Activated CD4-positive, alpha-beta memory T cell treated with anti-CD3 and anti-CD28 coated beads for 36 hours (primary cell): ENCODE measurements at regions not wholly inside any gene's neighbourhood (a gene's known extent, or its start where the extent isn't known, plus 50 kb on each side); places are given as distances from the start of the nearest gene placed in this dataset.

Source experiments
- CTCF ChIA-PET: fragments of 350-600 bp; sonication (Branson Sonifier 250); formaldehyde crosslinking; loops from one replicate; lab custom pipeline; 2021; ENCODE audit warnings: antibody characterized with exemption, inconsistent platforms; lab: Charles Lee
- POLR2A ChIA-PET: fragments of 350-600 bp; sonication (Branson Sonifier 250); formaldehyde crosslinking; loops from one replicate; lab custom pipeline; 2021; ENCODE audit warnings: antibody characterized with exemption; lab: Charles Lee
- DNase-seq: peaks from one replicate; pipeline ENCODE4 v3.0.0-alpha.2; 2020
- H3K27ac Mint-ChIP-seq: one replicate; pipeline ENCODE4 v1.8.0; 2021; ENCODE audit warnings: mixed read lengths
- H3K27me3 Mint-ChIP-seq: one replicate; pipeline ENCODE4 v1.8.0; 2021; ENCODE audit warnings: mixed read lengths
- H3K36me3 Mint-ChIP-seq: one replicate; pipeline ENCODE4 v1.8.0; 2021; ENCODE audit warnings: mixed read lengths
- H3K4me1 Mint-ChIP-seq: one replicate; pipeline ENCODE4 v1.8.0; 2021; ENCODE audit warnings: low read depth, mixed read lengths
- H3K4me3 Mint-ChIP-seq: one replicate; pipeline ENCODE4 v1.8.0; 2021; ENCODE audit warnings: mild to moderate bottlenecking, mixed read lengths
- H3K9me3 Mint-ChIP-seq: one replicate; pipeline ENCODE4 v1.8.0; 2021; ENCODE audit warnings: mixed read lengths
- intact Hi-C: fragments of 100-400 bp; cut with micrococcal nuclease; formaldehyde crosslinking; loops from one replicate; pipeline ENCODE4 v1.15.1; 2023

GRCh38 chr9:85155352-85155751 lies 485.8 kb downstream of the NTRK2 start:
- Mint-ChIP-seq H3K4me1 (no peaks in the 10 kb centered on the region), H3K9me3 (no peaks in the 10 kb centered on the region), H3K27me3 (no peaks in the 10 kb centered on the region), H3K4me3 (no peak overlapping the region), H3K36me3 (no peaks in the 10 kb centered on the region), H3K27ac (no peak overlapping the region)
- no peak for DNase-seq
- CTCF ChIA-PET, result no interaction called here
- POLR2A ChIA-PET, result no interaction called here
- intact Hi-C loops, result no loop called here

- Mint-ChIP-seq H3K27me3 (no peaks in the 10 kb centered on the region), H3K27ac (no peak overlapping the region), H3K4me1 (no peaks in the 10 kb centered on the region), H3K9me3 (no peaks in the 10 kb centered on the region), H3K36me3 (no peaks in the 10 kb centered on the region), H3K4me3 (no peak overlapping the region)
- POLR2A ChIA-PET, result no interaction called here
- CTCF ChIA-PET, result no interaction called here
- DNase-seq, result no peak
- intact Hi-C loops, result no loop called here
Measured at GRCh38 chr9:85151741-85152140, 482.2 kb downstream of the NTRK2 start.

GRCh38 chr9:85151162-85151561 lies 481.6 kb downstream of the NTRK2 start:
- no peak overlapping the region for H3K27ac Mint-ChIP-seq
- no peaks in the 10 kb centered on the region for H3K36me3 Mint-ChIP-seq
- intact Hi-C loops, result no loop called here
- H3K4me1 Mint-ChIP-seq, result no peaks in the 10 kb centered on the region
- no peaks in the 10 kb centered on the region for H3K27me3 Mint-ChIP-seq
- ChIA-PET POLR2A (no interaction called here), CTCF (no interaction called here)
- no peak overlapping the region for H3K4me3 Mint-ChIP-seq
- no peaks in the 10 kb centered on the region for H3K9me3 Mint-ChIP-seq
- no peak for DNase-seq

- ChIA-PET POLR2A (no interaction called here), CTCF (no interaction called here)
- no peaks in the 10 kb centered on the region for H3K9me3 Mint-ChIP-seq
- H3K27ac Mint-ChIP-seq, result no peak overlapping the region
- DNase-seq, result no peak
- H3K36me3 Mint-ChIP-seq, result no peaks in the 10 kb centered on the region
- no peak overlapping the region for H3K4me3 Mint-ChIP-seq
- intact Hi-C loops, result loop anchor here (10.0 kb wide), 1 partner anchor 742 kb away; no protein-coding TSS in a partner anchor
- no peaks in the 10 kb centered on the region for H3K27me3 Mint-ChIP-seq
- no peaks in the 10 kb centered on the region for H3K4me1 Mint-ChIP-seq
Measured at GRCh38 chr9:85147046-85147640, 477.6 kb downstream of the NTRK2 start.

- CTCF ChIA-PET, result interaction anchor here (1.1 to 1.8 kb wide), 3 partner anchors 282 to 746 kb away, joined by 3 to 5 read pairs (median 4); no protein-coding TSS in a partner anchor
Measured at GRCh38 chr9:85142968-85143367, 473.4 kb downstream of the NTRK2 start.

GRCh38 chr9:85142496-85142911 lies 473.0 kb downstream of the NTRK2 start:
- ChIA-PET CTCF (interaction anchor here (1.1 to 1.8 kb wide), 3 partner anchors 283 to 745 kb away, joined by 3 to 5 read pairs (median 4); no protein-coding TSS in a partner anchor), POLR2A (no interaction called here)
- H3K9me3 Mint-ChIP-seq, result no peaks in the 10 kb centered on the region
- H3K27ac Mint-ChIP-seq, result no peak overlapping the region
- H3K27me3 Mint-ChIP-seq, result no peaks in the 10 kb centered on the region
- DNase-seq, result no peak
- H3K4me1 Mint-ChIP-seq, result no peaks in the 10 kb centered on the region
- no peak overlapping the region for H3K4me3 Mint-ChIP-seq
- intact Hi-C loops, result loop anchor here (10.0 kb wide), 1 partner anchor 738 kb away; no protein-coding TSS in a partner anchor
- H3K36me3 Mint-ChIP-seq, result no peaks in the 10 kb centered on the region

More at GRCh38 chr9:85142968-85143367, 473.4 kb downstream of the NTRK2 start:
- H3K27me3 Mint-ChIP-seq, result no peaks in the 10 kb centered on the region
- intact Hi-C loops, result loop anchor here (10.0 kb wide), 1 partner anchor 738 kb away; no protein-coding TSS in a partner anchor
- no peaks in the 10 kb centered on the region for H3K36me3 Mint-ChIP-seq
- no peaks in the 10 kb centered on the region for H3K9me3 Mint-ChIP-seq
- H3K4me1 Mint-ChIP-seq, result no peaks in the 10 kb centered on the region
- H3K27ac Mint-ChIP-seq, result no peak overlapping the region
- H3K4me3 Mint-ChIP-seq, result no peak overlapping the region
- DNase-seq, result no peak
- POLR2A ChIA-PET, result no interaction called here

GRCh38 chr9:85137696-85138095 lies 468.2 kb downstream of the NTRK2 start:
- Mint-ChIP-seq H3K4me3 (no peak overlapping the region), H3K4me1 (no peaks in the 10 kb centered on the region), H3K27ac (no peak overlapping the region), H3K9me3 (peaks cover 2% of the 10 kb centered on the region), H3K27me3 (no peaks in the 10 kb centered on the region), H3K36me3 (no peaks in the 10 kb centered on the region)
- intact Hi-C loops, result no loop called here
- DNase-seq, result no peak
- ChIA-PET POLR2A (no interaction called here), CTCF (interaction anchor here (0.6 kb wide), 1 partner anchor 235 kb away, joined by 3 read pairs; no protein-coding TSS in a partner anchor)

GRCh38 chr9:85136987-85137386 lies 467.5 kb downstream of the NTRK2 start:
- Mint-ChIP-seq H3K9me3 (peaks cover 2% of the 10 kb centered on the region), H3K27me3 (no peaks in the 10 kb centered on the region), H3K36me3 (no peaks in the 10 kb centered on the region), H3K27ac (no peak overlapping the region), H3K4me1 (no peaks in the 10 kb centered on the region), H3K4me3 (no peak overlapping the region)
- ChIA-PET POLR2A (no interaction called here), CTCF (no interaction called here)
- intact Hi-C loops, result no loop called here
- DNase-seq, result no peak

GRCh38 chr9:85136507-85136906 lies 467.0 kb downstream of the NTRK2 start:
- DNase-seq, result no peak
- CTCF ChIA-PET, result no interaction called here
- no peaks in the 10 kb centered on the region for H3K4me1 Mint-ChIP-seq
- peaks cover 4% of the 10 kb centered on the region for H3K9me3 Mint-ChIP-seq
- POLR2A ChIA-PET, result interaction anchor here (0.5 kb wide), 1 partner anchor 324 kb away, joined by 3 read pairs; no protein-coding TSS in a partner anchor
- intact Hi-C loops, result no loop called here
- no peak overlapping the region for H3K4me3 Mint-ChIP-seq
- no peak overlapping the region for H3K27ac Mint-ChIP-seq
- no peaks in the 10 kb centered on the region for H3K27me3 Mint-ChIP-seq
- no peaks in the 10 kb centered on the region for H3K36me3 Mint-ChIP-seq

- intact Hi-C loops, result no loop called here
- H3K27ac Mint-ChIP-seq, result no peak overlapping the region
- H3K4me3 Mint-ChIP-seq, result no peak overlapping the region
- ChIA-PET CTCF (no interaction called here), POLR2A (no interaction called here)
- H3K9me3 Mint-ChIP-seq, result peaks cover 7% of the 10 kb centered on the region
- H3K36me3 Mint-ChIP-seq, result no peaks in the 10 kb centered on the region
- no peak for DNase-seq
- H3K4me1 Mint-ChIP-seq, result no peaks in the 10 kb centered on the region
- no peaks in the 10 kb centered on the region for H3K27me3 Mint-ChIP-seq
Measured at GRCh38 chr9:85130764-85131163, 461.2 kb downstream of the NTRK2 start.

GRCh38 chr9:85130260-85130659 lies 460.7 kb downstream of the NTRK2 start:
- no peak for DNase-seq
- H3K9me3 Mint-ChIP-seq, result peaks cover 5% of the 10 kb centered on the region
- ChIA-PET POLR2A (no interaction called here), CTCF (no interaction called here)
- no peak overlapping the region for H3K27ac Mint-ChIP-seq
- no peaks in the 10 kb centered on the region for H3K27me3 Mint-ChIP-seq
- no peaks in the 10 kb centered on the region for H3K4me1 Mint-ChIP-seq
- no peaks in the 10 kb centered on the region for H3K36me3 Mint-ChIP-seq
- no peak overlapping the region for H3K4me3 Mint-ChIP-seq
- intact Hi-C loops, result no loop called here

- ChIA-PET CTCF (no interaction called here), POLR2A (no interaction called here)
- Mint-ChIP-seq H3K9me3 (peaks cover 5% of the 10 kb centered on the region), H3K4me1 (no peaks in the 10 kb centered on the region), H3K4me3 (no peak overlapping the region), H3K27ac (no peak overlapping the region), H3K36me3 (no peaks in the 10 kb centered on the region), H3K27me3 (no peaks in the 10 kb centered on the region)
- intact Hi-C loops, result no loop called here
- no peak for DNase-seq
Measured at GRCh38 chr9:85129514-85129913, 460.0 kb downstream of the NTRK2 start.
